Common myeloid progenitor, CD34-positive (primary cell): ENCODE measurements at regions not wholly inside any gene's neighbourhood (a gene's known extent, or its start where the extent isn't known, plus 50 kb on each side); places are given as distances from the start of the nearest gene placed in this dataset.

ENCODE experiments used
- CTCF ChIA-PET: fragments of 350-600 bp; sonication (Branson Sonifier 250); formaldehyde crosslinking; loops from one replicate; lab custom pipeline; 2021; ENCODE audit warnings: antibody characterized with exemption; lab: Charles Lee
- POLR2A ChIA-PET: fragments of 350-600 bp; sonication (Branson Sonifier 250); formaldehyde crosslinking; loops from one replicate; lab custom pipeline; 2021; ENCODE audit warnings: antibody characterized with exemption; lab: Charles Lee
- DNase-seq, 3 donors: peaks; one replicate each; pipeline versions ENCODE4 v3.0.0 to v3.0.0-alpha.2; 2013
- H3K27ac ChIP-seq, 2 experiments: 1 replicate in 1 of 2; 2 replicates in 1 of 2; pipeline ENCODE4 v1.7.0; 2013; ENCODE audit warnings: inconsistent platforms in 2 of 2, low read length in 2 of 2, mild to moderate bottlenecking in 2 of 2, low read depth in 1 of 2, moderate library complexity in 1 of 2; ENCODE audit not compliant: severe bottlenecking in 2 of 2, insufficient read depth in 1 of 2, poor library complexity in 1 of 2
- H3K27me3 ChIP-seq, 5 experiments: replicated peaks in 2 of 5; 1 replicate in 3 of 5; 2 replicates in 2 of 5; pipeline versions ENCODE4 v1.6.1 to v1.7.0; 2013; ENCODE audit warnings: low read length in 4 of 5, mild to moderate bottlenecking in 2 of 5, moderate library complexity in 2 of 5, inconsistent platforms in 1 of 5; ENCODE audit not compliant: insufficient read depth in 5 of 5, control insufficient read depth in 4 of 5
- H3K36me3 ChIP-seq, 4 experiments: 1 replicate in 2 of 4; 2 replicates in 2 of 4; pipeline versions ENCODE4 v1.6.1 to v1.7.0; 2013; ENCODE audit warnings: low read length in 3 of 4, control low read depth in 1 of 4, mild to moderate bottlenecking in 1 of 4; ENCODE audit not compliant: control insufficient read depth in 4 of 4, insufficient read depth in 4 of 4
- H3K4me1 ChIP-seq, 4 experiments: 1 replicate in 3 of 4; 2 replicates in 1 of 4; pipeline versions ENCODE4 v1.6.1 to v1.7.1; 2013; ENCODE audit warnings: low read length in 3 of 4, mild to moderate bottlenecking in 3 of 4, control low read depth in 1 of 4, inconsistent platforms in 1 of 4, moderate library complexity in 1 of 4; ENCODE audit not compliant: control insufficient read depth in 4 of 4, insufficient read depth in 4 of 4; ENCODE audit errors: control extremely low read depth in 1 of 4
- H3K4me3 ChIP-seq, 7 experiments: 1 replicate in 4 of 7; 2 replicates in 3 of 7; pipeline versions ENCODE4 v1.5.1 to v1.7.0; 2013; ENCODE audit warnings: mild to moderate bottlenecking in 7 of 7, low read length in 6 of 7, moderate library complexity in 6 of 7, inconsistent platforms in 2 of 7, low read depth in 2 of 7, control low read depth in 1 of 7; ENCODE audit not compliant: insufficient read depth in 4 of 7, control insufficient read depth in 1 of 7; ENCODE audit errors: extremely low read depth in 1 of 7
- H3K9me3 ChIP-seq, 5 experiments: 1 replicate in 4 of 5; 2 replicates in 1 of 5; pipeline versions ENCODE4 v1.6.1 to v1.7.1; 2013; ENCODE audit warnings: low read length in 4 of 5, mild to moderate bottlenecking in 2 of 5, inconsistent platforms in 1 of 5, low read depth in 1 of 5, moderate library complexity in 1 of 5; ENCODE audit not compliant: control insufficient read depth in 4 of 5, insufficient read depth in 2 of 5; ENCODE audit errors: control extremely low read depth in 1 of 5
- WGBS: methylation state at CpG from one replicate; pipeline ENCODE4 v1.1.5; 2013; ENCODE audit not compliant: insufficient coverage; 5-methylcytosine and 5-hydroxymethylcytosine counted together

DNA sequence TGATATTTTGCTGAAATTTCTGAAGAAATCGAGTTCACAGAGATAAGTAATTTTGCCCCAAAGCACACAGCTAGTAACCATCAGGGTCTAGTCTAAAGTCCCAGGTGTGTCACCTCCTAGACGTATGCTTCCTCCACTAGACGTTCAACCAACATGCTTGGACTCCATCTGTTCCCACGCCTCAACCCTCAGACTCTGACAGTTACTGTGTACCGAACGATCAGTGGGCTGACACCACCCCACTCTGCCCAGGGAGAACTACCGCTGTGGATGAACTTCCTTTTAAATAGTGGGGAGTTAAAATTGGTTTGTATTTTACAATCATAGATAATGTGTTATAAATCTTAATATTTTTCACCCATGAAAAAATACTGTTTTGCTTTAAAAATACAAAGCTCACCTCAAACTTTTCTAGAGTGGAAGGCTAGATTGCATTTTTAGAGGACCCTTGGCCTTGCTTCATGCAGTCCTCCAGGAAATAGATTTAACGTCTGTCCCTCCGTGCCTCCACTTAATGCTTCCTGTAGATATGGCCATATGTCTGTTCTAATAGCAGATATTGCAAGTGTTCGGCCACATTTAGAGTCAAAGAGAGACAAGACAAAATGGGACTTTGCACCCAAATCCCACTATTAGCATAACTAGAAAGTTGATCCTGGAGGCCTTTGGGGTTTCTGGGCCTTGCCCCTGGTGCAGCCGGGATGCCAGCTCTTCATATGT lies 91.4 kb upstream of the ZPBP start:
- Histone ChIP-seq H3K36me3 (no peaks in the 10 kb centered on the region), H3K4me1 (peaks cover 26 to 62% (median 41%) of the 10 kb centered on the region in 4 experiments), H3K27me3 (no peaks in the 10 kb centered on the region), H3K4me3 (no peak overlapping the region), H3K27ac (peak overlapping the region in 1 of 2 experiments; percentile 12), H3K9me3 (no peaks in the 10 kb centered on the region)
- POLR2A ChIA-PET: interaction anchor here (1.0 to 1.1 kb wide), 2 partner anchors 153 to 265 kb away, joined by 3 to 4 read pairs; partner anchors contain the start of gene FIGNL1
- CTCF ChIA-PET: interaction anchor here (0.7 to 2.7 kb wide), 7 partner anchors 9 to 214 kb away, joined by 3 to 8 read pairs (median 4); no protein-coding TSS in a partner anchor
- DNase-seq: peak in 2 of 3 donors; percentile 41 to 67
- WGBS: 54% methylated on average over 4 of the region's 11 CpGs

DNA sequence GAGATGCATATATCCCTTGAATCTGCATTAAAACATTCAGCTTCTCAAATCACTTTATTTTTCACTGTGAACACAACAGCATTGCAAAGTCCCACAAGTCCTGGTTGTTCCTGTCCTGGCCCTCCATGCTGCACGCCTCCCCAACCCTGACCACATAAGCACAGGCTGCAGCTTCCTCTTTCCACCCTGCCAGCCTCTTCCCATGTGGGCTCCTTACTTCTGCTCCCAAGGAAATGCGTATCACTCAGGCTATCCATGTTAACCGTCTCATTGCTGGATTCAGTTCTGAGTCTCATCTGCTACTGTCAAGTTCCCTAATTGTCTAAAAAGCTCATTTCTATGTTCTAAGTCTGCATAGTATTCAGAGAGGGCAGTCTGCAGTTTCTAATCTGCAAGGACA lies 89.7 kb upstream of the ZPBP start:
- no peaks in the 10 kb centered on the region for H3K9me3 ChIP-seq
- POLR2A ChIA-PET: interaction anchor here (1.0 kb wide), 1 partner anchor 9 kb away, joined by 3 read pairs; no protein-coding TSS in a partner anchor
- H3K4me3 ChIP-seq: no peak overlapping the region
- H3K27me3 ChIP-seq: no peaks in the 10 kb centered on the region
- WGBS: 3% methylated on average over 3 of the region's 3 CpGs
- H3K36me3 ChIP-seq: no peaks in the 10 kb centered on the region
- H3K27ac ChIP-seq: no peak overlapping the region
- H3K4me1 ChIP-seq: peaks cover 26 to 62% (median 41%) of the 10 kb centered on the region in 4 experiments
- CTCF ChIA-PET: interaction anchor here (1.0 to 2.1 kb wide), 10 partner anchors 9 to 188 kb away, joined by 3 to 8 read pairs (median 4); no protein-coding TSS in a partner anchor
- peak in 2 of 3 donors; percentile 29 to 56 for DNase-seq

DNA sequence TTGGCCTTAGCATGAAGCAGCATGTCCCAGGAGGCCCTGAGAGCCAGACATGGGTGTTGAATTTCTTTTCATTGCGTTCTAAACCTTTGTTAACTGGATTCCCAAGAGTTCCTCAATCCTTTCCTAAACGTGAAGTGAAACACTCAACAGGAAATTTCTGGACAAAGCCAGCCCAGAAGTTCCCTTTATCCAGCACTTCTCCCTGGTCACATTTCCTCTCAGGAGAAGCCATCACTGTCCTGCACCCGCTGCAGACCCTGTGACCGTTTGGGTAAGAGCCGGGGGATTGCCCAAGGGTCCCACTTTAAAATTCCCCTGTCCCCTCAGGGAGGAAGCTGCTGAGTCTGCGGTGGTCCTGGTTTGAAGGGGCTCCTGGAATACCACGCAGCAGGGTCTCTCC lies 88.0 kb upstream of the ZPBP start:
- ChIA-PET POLR2A (no interaction called here), CTCF (interaction anchor here (1.3 kb wide), 1 partner anchor 33 kb away, joined by 3 read pairs; no protein-coding TSS in a partner anchor)
- Histone ChIP-seq H3K9me3 (no peaks in the 10 kb centered on the region), H3K36me3 (no peaks in the 10 kb centered on the region), H3K4me1 (peaks cover 24 to 58% (median 41%) of the 10 kb centered on the region in 4 experiments), H3K27me3 (no peaks in the 10 kb centered on the region), H3K4me3 (no peak overlapping the region), H3K27ac (no peak overlapping the region)
- 83% methylated on average over 7 of the region's 7 CpGs for WGBS
- no peak for DNase-seq

DNA sequence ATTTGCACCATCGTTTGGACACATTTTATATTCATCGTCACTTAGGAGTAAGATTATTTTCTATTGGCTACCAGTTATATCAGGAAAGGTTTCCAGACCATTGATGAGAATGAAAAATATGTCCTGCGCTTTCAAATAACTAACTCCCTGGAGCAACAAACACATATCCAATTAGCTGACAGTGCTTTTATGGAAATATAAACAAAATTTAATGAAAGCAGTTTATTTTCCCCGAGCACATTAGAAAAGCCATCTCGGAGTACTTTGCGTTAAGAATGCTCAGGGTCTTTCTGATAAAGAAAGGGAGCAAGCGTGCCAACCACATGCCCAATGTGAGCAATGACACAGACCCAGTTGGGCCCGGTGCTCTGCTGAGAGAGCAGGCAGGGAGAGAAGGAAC lies 85.1 kb upstream of the ZPBP start:
- ChIA-PET CTCF (interaction anchor here (1.0 to 1.2 kb wide), 3 partner anchors 27 to 35 kb away, joined by 3 to 4 read pairs (median 3); no protein-coding TSS in a partner anchor), POLR2A (no interaction called here)
- H3K4me3 ChIP-seq: no peak overlapping the region

DNA sequence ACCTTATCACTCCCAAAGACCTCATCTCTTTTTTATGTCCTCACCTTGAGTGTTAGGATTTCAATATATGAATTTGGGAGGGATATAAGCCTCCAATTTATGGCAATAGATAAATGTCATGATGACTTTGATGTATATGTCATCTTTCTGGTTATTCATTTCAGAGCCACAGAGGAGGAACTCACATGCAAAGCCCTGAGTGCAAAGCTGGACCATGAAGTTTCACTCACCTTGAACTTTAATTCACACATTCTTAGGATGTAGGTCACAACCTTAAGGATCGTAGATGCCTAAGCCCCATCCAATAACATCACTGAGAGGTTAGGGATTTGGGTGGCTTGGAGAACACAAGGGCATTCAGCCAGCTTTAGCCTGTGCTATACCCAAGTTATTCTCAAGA lies 81.9 kb upstream of the ZPBP start:
- Histone ChIP-seq H3K9me3 (no peaks in the 10 kb centered on the region), H3K27me3 (no peaks in the 10 kb centered on the region), H3K27ac (no peak overlapping the region), H3K4me3 (no peak overlapping the region), H3K4me1 (peaks cover 0 to 5% (median 0%) of the 10 kb centered on the region in 4 experiments), H3K36me3 (no peaks in the 10 kb centered on the region)
- ChIA-PET POLR2A (interaction anchor here (1.3 kb wide), 1 partner anchor 10 kb away, joined by 3 read pairs; no protein-coding TSS in a partner anchor), CTCF (interaction anchor here (1.2 to 1.7 kb wide), 4 partner anchors 10 to 22 kb away, joined by 4 to 6 read pairs (median 4); no protein-coding TSS in a partner anchor)
- WGBS: no CpG with 5 or more reads among the region's 1 CpG
- DNase-seq: no peak

More for the DNA sequence above, 85.1 kb upstream of the ZPBP start:
- WGBS: 94% methylated on average over 6 of the region's 8 CpGs
- DNase-seq: no peak
- no peaks in the 10 kb centered on the region for H3K27me3 ChIP-seq
- H3K27ac ChIP-seq: no peak overlapping the region
- H3K4me1 ChIP-seq: peaks cover 13 to 29% (median 22%) of the 10 kb centered on the region in 4 experiments
- H3K9me3 ChIP-seq: no peaks in the 10 kb centered on the region
- H3K36me3 ChIP-seq: no peaks in the 10 kb centered on the region

DNA sequence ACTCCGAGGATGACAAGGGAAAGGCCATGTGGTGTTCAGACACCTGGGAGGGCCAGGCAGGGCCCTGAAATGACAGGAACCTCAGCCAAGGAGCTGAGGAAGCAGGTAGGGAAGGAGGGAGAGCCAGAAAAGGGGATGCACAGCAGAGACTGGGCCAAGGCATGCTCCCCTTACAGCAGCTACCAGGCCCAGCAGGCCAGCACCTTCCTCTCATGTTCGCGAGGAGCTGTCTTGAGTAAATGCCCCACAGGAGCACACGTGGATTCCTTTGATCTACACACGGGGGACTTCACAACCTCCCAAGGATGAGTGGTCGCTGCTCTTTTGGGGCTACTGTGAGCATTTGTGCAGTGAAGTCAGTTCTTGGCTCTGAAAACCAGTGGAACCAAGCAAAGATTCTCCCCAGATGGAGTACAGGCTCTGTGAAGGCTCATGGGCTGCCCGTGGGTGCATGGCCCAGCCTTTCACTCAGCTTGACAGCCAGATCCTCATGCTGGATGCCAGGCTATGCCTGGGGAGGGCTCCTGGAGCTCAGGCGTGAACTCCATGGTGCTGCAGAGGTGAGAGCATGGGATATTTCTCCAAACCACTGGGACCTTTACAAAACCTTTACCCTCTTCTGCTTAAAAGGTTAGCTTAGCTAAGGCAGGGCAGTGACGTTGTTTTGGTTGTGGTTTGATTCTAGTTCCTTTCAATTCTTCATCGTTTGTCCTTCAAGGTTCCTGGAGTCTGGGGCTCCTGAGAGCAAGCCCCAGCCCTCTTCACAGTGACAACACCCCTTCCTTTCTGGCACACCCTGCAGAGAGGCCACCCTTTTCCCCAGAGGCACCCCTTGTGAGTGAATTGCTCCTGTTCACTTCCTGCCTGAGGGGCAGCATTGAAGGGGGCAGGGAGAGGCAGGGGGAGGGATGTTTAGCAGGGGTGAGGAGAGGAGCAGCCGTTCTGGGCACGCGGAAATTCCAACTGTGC lies 74.2 kb upstream of the ZPBP start:
- 86% methylated on average over 7 of the region's 13 CpGs for WGBS
- CTCF ChIA-PET: interaction anchor here (0.7 to 1.5 kb wide), 3 partner anchors 13 to 21 kb away, joined by 3 to 6 read pairs (median 3); no protein-coding TSS in a partner anchor
- H3K27ac ChIP-seq: no peak overlapping the region
- peak overlapping the region in 2 of 7 experiments; percentile 19 to 21 for H3K4me3 ChIP-seq
- peak in 2 of 3 donors; percentile 51 to 64 for DNase-seq
- no peaks in the 10 kb centered on the region for H3K27me3 ChIP-seq
- H3K36me3 ChIP-seq: no peaks in the 10 kb centered on the region
- no peaks in the 10 kb centered on the region for H3K9me3 ChIP-seq
- H3K4me1 ChIP-seq: peaks cover 7 to 37% (median 24%) of the 10 kb centered on the region in 4 experiments
- POLR2A ChIA-PET: no interaction called here
